HG02973 (cell line): ENCODE measurements at regions not wholly inside any gene's neighbourhood (a gene's known extent, or its start where the extent isn't known, plus 50 kb on each side); places are given as distances from the start of the nearest gene placed in this dataset.
"Not testable (repeated sequence)": the region's sequence is repeated elsewhere in the genome, so short reads cannot be mapped to it uniquely, and the experiment has no call there.

ENCODE experiments used
- ATAC-seq: cut with Tn5 transposase; IDR thresholded peaks from one replicate; pipeline ENCODE4 v1.9.1; 2021; ENCODE audit warnings: moderate library complexity; ENCODE audit not compliant: unreplicated experiment

DNA sequence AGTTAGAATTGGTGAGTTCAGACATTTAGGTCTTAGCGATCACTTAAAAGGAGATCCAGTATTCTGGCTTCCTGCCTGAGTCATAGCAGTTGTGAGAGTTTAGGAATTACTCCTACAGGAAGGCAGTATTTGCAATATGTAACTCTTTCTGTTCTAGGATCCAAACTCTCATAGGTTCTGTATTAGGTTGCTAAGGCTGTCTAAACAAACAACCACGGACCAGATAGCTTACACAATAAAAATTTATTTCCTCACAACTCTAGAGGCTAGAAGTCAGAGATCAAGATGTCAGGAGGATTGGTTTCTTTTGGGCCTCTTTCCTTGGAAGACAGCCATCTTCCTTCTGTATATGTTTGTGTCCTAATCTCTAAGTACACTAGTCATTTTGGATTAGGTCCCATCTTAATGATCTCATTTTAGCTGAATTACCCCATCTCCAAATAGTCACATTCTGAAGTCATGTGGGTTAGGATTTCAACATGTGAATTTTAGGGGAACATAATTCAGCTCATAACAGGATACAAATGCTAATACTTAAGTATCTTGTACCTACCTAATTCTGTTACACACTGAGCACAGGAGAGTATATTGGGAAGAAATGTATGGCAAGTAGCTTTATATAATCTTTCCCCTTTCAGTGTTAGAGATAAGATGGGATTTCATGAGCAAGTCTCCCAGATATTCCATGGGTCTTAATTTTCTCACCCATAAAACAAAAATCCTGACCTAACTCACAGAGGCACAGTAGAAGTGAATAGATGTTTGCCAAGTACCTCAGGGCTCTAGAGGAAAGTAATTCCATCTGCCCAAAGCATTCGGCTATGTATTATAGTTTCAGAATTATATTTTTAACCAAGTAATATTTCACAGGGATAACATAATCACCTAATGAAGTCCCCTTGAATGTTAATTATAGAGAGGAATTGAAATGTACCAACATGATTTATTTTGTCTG lies 144.4 kb downstream of the PTBP2 start:
- ATAC-seq: no peak

DNA sequence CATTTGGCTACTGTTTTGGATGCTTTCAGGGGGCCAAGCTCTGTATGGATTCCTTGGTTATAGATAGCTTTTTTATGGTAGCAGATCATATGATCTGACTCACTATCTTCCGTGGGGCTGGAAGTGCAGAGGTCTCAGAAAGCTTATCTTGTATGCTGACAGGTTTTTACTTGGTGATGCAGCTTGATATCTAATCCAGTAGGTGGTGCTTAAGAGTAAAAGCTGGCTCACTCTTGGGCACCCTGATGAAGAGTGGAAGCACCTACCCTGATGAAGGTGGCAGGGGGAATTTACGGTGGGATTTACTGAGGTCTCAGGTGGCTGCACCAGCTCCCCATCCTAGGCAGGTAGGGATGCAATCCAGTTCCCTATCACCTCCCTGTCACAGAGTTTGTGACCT lies 151.2 kb downstream of the PTBP2 start:
- no peak for ATAC-seq

DNA sequence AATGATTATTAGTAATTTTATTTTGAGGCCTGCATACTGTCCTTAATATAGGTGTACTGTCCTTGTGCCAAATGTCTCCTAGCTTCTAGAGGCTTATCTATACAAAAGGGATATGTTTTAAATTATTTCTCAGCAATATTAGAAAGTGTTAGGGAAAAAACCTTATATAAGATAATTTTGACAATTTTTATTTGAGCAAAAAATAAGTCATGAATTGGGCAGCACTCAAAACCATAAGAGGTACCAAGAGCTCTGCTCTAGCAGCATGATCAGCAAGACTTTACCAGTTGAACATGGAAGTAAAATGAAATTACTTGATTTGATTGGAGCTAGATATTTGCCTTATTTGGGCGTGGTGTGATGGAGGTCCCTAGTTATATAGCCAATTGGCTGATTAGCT lies 157.1 kb downstream of the PTBP2 start:
- ATAC-seq: no peak

DNA sequence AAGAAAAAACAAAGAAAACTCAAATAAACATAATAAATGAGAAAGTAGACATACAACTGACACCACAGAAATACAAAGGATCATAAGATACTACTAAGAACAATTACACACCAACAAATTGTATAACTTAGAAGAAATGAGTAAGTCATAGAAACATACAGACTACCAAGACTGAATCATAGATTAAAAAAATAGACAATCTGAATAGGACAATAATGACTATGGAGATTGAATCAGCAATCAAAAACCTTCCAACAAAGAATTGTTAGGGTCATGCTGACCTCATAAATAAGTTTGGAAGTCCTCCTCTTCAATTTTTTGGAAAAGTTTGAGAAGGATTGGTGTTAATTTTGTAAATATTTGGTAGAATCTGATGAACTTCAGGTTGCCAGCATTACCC lies 159.0 kb downstream of the PTBP2 start:
- no peak for ATAC-seq

DNA sequence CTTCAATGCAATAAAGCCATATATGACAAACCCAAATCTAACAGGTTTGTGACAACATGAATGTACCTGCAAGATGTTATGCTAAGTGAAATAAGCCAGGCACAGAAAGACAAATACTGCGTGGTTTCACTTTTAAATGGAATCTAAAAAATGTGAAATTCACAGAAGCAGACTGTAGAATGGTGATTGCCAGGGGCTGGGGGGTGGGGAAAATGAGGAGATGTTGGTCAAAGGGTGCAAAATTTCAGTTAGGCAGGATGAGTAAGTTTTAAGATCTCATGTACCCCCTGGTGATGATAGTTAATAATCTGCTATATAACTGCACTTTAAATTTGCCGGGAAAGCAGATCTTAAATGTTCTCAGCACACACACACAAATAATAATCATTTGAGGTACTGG lies 160.5 kb downstream of the PTBP2 start:
- ATAC-seq: no peak

DNA sequence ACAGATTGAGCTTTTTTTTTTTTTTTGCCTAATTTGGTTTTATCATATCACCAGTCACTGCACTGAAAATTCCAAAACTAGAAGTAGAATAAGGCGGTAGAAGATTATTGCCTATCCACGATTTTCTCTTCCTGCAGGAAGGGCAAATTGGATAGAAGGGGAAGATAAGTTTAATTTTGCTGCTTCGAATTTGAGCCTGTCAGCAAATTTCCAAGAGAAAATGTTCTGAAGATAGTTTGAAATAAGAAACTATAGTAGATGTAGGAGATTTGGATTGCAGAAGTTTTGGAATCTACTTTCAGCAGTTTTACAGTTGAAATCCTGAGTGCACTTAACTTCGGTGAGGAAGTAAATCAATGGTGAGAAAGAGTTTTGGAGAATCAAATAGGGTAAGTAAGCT lies 164.9 kb downstream of the PTBP2 start:
- no peak for ATAC-seq

DNA sequence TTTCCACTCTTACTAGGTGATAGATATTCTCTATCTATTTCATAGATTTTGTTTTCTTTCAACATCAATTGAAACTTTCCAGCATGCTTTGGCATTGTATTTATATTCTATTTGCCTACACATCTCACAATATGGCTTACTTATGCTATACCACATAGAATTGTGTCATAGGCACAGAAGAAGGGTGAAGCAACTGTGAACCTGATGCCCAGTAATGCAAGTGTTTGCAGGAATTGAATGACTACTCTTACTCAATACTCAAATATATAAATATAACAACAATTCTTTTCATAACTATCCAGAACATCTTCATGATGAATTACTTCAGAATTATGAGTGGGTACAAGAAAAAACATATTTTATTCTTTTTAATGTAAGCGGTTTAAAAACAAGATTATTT lies 165.9 kb downstream of the PTBP2 start:
- ATAC-seq: no peak

DNA sequence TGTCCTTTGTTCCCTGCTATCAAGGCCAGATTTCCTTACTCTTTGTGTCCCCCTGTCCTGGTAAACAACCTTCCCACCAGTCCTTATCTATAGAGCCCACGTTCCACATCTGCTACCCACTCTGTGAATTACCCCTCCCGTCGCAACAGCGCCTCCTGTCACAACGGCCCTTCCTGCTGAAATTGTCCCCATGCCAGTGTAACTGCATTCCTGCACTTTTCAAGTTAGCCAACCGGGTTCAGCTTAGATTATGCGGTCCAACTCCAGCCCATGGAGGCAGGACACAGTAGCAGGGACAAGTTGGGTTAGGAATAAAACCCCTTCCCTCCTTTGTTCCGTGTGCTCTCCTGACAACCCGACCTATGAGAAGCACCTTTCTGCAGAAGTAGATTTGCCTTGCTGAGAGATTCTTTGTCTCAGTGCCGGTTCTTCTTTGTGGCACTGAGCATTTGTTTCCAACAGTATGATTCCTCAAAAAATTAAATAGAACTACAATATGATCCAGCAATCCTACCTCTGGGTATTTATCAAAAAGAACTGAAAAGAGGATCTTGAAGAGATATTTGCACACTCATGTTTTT lies 180.3 kb downstream of the PTBP2 start:
- ATAC-seq: no peak

DNA sequence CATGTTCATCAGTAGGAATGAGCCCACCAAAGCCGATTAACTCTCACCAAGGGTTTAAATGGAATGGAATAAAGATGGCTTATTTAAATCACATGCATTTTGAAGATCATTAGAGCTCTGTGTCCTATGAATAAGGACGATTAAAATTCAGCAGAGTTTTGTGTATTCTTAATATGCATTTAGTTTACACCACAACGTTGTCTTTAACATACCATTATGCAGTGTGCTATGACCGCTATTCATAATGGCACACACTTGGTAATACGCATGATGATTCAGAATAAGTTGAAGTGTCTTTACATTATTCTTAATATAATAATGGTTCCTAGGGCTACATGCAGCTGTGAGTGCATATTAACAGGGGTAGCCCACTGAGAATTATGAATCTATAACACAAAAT lies 190.7 kb downstream of the PTBP2 start:
- ATAC-seq: no peak

DNA sequence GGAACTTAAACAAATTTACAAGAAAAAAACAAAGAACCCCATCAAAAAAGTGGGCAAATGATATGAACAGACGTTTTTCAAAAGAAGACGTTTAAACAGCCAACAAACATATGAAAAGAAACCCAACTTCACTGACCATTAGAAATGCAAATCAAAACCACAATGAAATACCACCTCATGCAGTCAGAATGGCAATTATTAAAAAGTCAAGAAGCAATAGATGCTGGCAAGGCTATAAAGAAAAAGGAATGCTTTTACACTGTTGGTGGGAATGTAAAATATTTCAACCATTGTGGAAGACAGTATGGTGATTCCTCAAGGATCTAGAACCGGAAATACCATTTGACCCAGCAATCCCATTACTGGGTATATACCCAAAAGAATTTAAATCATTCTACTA lies 194.1 kb downstream of the PTBP2 start:
- not testable (repeated sequence) for ATAC-seq

DNA sequence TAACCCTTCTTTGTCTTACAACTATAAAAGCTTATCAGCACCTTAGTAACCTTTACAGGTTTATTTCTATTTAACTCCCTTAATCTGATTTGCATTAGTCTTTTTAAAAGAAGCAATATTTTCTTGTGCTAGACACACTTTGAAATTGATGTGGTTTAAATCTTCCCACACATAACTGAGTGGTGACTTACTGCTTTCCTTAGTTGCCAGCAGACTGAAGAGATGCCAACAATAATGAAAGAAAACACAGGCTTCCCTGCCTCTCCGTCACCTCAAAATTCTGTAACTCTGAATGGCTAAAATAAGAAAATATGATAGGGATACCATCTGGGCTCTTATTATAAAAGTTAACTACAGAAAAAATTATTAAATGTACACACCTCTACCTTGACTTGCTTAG lies 196.8 kb downstream of the PTBP2 start:
- ATAC-seq: no peak

DNA sequence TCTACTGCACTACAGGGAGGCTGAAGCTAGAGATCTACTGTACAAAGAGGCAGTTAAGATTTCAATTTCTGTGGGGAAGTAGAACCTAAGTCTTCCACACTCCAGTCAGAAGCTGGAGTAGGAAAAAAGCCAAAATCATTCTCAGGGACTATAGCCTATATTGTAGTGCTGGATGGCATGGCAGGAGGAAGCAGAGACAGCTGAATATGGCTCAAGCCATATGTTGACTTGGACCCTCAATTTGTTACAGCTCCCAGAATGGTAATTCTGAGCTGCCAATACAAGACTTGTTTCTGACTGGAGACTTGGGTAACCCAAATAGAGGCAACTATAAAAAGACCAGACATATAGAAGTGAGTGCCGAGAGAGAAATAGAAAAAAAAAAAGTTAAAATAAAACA lies 200.6 kb downstream of the PTBP2 start:
- no peak for ATAC-seq

DNA sequence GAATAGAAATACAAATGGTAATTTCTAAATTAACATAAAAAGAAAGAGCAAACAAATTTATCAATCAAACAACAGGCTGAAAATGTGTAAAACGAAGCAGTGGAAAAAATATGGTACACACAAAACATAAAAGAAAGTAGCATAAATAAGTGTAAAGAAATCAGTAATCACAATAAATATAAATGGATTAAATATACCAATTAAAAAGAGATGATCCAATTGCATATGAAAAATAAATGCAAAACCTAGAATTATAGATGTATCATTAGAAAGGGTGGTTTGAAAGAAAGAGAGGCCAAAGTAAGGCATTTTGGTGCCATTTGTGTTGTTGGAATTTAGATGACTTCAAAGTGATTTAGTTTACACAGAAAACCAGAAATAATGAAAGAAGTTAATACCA lies 202.2 kb downstream of the PTBP2 start:
- ATAC-seq: no peak

DNA sequence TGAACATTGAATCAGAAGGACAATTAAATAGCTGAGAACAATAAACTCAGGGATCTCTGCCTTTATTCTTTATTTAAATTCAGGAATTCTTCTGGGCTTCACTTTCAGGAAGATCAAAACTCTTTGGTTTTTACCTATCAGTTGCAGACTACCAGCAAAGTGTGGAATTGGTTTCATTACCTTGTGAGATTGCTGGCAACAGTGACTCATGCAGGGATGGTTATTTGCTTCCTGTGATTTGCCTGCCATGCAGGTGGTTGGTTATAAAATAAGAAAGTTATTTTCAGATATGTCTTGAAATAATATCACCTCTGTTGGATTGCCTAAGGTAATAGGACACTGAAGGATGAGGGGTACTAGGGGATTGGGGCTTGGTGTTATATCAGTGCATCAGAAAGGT lies 204.6 kb downstream of the PTBP2 start:
- ATAC-seq: no peak

DNA sequence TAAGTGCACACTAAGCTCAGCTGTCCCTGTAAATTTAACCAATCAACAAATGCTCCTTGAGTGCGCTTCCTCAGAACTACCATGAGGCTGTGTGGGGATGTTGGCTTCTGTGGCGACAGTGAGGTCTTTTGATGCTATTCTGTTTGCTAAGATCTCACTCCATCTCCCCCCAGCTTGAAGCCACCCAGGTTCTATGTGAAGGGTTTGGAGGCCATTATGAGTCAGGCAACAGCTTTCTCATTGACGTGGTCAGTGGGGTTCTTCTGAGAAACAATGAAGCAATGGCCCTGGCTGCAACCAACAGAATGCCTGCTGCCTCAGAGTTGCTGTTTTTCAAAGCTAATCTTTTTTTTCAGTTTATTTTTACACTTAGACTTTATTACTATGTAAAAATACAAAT lies 205.5 kb downstream of the PTBP2 start:
- ATAC-seq: no peak

DNA sequence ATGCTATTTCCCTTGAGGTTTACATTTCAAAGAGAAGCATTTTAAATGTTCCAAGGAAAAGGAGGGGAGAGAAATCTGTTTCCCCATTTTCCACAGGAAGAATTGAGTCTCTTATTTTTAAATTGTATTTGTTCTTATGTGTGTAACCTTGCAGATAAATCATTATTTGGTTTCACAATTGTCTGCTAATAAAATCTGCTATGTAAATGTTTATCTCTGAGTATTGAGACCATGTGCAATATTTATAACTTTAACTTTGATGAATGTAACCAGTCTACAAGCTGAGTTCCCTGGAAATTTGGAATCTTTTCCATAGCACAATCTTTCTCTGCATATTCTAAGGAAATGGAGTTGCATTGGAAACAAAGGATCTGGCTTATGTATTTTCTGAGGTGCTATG lies 209.6 kb downstream of the PTBP2 start:
- ATAC-seq: no peak

DNA sequence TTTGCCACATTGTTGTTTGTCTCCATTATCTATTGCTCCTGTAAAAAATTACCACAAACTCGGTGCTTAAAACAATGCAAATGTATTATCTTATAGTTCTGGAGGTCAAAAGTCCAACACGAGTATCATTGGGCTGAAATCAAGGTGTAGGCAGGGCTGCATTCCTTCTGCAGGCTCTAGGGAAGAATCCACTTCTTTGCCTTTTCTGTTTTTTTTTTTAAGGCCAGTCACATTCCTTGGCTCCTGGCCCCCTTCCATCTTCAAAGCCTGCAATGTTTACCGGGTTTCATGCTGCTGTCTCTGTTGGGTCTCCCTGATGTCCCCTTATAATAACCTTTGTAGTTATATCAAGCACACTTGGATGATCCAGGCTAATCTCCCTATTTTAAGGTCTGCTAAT lies 212.7 kb downstream of the PTBP2 start:
- no peak for ATAC-seq

DNA sequence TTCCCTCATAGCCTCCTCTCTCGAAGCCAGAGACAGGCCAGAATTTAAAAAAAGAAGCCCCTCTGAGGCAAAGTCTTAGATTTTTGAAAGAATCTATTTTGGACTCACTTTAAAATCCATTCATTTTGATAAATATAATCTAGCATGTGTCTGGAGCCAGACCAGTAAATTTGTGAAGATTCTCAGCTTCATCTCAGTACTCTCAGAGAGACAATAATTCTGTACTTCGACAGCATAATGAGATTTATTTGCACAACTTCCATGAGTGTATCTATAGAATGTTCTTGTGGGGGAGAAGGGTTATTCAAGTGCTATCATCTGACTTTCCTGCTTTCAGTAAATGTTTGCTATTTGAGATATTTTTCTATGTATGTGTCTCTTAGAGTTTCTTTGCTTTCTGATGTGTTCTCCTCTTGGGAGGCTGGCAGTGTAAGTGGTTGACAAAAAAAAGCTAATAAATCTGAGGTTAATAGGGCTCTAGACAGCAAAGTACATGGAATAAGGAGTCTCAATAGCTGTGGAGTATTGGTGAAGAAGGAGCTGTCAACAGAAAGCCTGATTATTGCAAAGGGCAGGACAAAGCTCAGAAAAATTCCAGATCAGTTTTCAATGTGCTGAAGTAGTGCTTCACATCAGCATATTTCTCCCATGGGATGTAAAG lies 223.0 kb downstream of the PTBP2 start:
- no peak for ATAC-seq

DNA sequence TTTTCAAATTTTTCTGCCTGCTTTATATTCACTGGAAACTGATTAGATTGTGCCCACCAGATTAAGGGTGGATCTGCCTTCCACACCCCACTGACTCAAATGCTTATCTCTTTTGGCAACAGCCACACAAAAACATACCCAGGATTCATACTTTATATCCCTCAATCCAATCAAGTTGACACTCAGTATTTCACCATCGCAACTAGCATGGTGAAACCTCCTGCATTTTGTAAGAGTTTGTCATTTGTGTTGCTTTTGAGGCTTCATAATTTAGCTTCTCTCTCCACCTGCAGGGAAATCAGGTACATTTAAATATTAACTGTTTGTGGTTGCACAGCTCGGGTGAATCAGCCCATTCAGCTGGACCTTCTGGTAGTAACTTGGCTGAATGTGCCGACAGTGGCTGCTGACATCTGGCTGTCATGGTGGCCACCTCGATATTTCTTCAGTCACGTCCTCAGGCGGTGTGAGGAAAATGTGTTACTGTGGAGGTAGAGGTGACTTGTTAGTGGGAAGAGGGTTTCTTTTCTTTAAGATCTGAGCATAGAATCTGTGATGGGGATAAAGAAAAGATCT lies 224.0 kb downstream of the PTBP2 start:
- ATAC-seq: no peak

DNA sequence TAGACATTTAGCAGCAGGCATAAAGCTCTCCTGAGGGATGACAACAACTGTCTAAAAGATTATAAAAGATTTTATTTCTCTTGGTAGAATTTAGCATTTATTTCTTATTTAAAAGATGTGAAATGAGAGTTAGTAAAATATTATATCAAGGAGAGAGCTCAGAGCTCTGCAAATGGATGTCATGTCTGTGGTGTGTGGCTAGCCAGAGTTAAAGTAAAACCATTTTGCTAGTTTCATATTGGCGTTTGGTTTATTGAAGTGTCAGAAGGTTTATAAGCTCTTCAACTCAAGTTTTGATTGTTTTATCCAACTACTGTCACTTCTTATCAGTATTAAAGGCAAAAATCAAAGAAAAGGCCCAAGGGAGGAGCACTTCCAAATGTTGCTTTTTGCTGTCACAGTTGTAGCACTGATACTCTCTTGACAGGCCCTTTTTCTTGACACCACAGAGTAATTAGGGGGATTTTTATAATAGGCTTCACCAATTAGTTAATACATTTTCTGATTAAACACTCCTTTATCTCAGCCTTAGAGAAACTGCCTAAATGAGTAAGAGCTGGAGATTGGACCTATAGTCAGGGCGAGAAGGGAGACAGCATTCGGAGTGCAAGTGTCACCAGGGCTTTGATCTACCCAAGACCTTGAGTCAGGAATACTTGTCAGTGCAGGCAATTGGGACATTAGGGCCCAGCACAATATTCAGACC lies 233.9 kb downstream of the PTBP2 start:
- no peak for ATAC-seq

DNA sequence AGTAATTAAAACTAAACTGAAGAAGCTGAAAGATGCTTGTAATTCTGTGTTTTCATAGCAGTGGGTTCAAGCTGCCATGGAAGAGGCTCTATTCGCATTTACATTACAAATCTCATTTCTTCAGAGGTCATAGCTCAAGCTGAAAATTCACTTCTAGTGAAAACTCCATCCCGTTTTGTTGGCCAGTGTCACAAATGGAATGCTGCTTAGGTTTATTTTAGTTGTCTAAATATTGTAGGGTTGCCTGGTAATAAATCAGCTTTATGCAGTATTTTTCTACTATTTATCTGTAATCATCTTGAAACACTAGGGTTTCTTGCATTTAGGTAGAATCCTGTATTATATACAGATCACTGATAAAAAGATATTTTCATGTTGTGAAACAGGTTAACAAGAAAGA lies 240.6 kb downstream of the PTBP2 start:
- no peak for ATAC-seq
